ENCODE measurements at regions not wholly inside any gene's neighbourhood (a gene's known extent, or its start where the extent isn't known, plus 50 kb on each side); places are given as distances from the start of the nearest gene placed in this dataset.
"Not testable (repeated sequence)": the region's sequence is repeated elsewhere in the genome, so short reads cannot be mapped to it uniquely, and the experiment has no call there.

GRCh38 chr11:49499117-49499516 is 290.7 kb upstream of the FOLH1 start:
- ATAC-seq (no peak), DNase-seq (no peak)
- intact Hi-C loops (cut with micrococcal nuclease) = no loop called here

- ATAC-seq = no peak
- no peak for DNase-seq
- intact Hi-C loops (cut with micrococcal nuclease) = no loop called here
These were observed 296.8 kb upstream of the FOLH1 start for GRCh38 chr11:49505231-49505630.

- DNase-seq (peak; percentile 3), ATAC-seq (peak; percentile 73)
- intact Hi-C loops (cut with micrococcal nuclease) = loop anchor here (10.0 kb wide), 1 partner anchor 302 kb away; no protein-coding TSS in a partner anchor
These were observed 317.9 kb upstream of the FOLH1 start for GRCh38 chr11:49526240-49526829.

GRCh38 chr11:49533204-49533603 is 324.8 kb upstream of the FOLH1 start:
- intact Hi-C loops (cut with micrococcal nuclease) = no loop called here
- no peak for DNase-seq
- ATAC-seq = no peak

GRCh38 chr11:49538927-49539326 is 330.5 kb upstream of the FOLH1 start:
- intact Hi-C loops (cut with micrococcal nuclease); DNase-seq; ATAC-seq: not testable (repeated sequence)

GRCh38 chr11:49558261-49558847 is 350.0 kb upstream of the FOLH1 start:
- ATAC-seq; intact Hi-C loops (cut with micrococcal nuclease); DNase-seq: not testable (repeated sequence)

GRCh38 chr11:49560593-49560992 is 352.2 kb upstream of the FOLH1 start:
- DNase-seq, ATAC-seq: not testable (repeated sequence)

GRCh38 chr11:49561240-49561880 is 353.0 kb upstream of the FOLH1 start:
- ATAC-seq; DNase-seq; intact Hi-C loops (cut with micrococcal nuclease): not testable (repeated sequence)

More at GRCh38 chr11:49560593-49560992, 352.2 kb upstream of the FOLH1 start:
- intact Hi-C loops (cut with micrococcal nuclease) = not testable (repeated sequence)

- intact Hi-C loops (cut with micrococcal nuclease); ATAC-seq; DNase-seq: not testable (repeated sequence)
These were observed 353.9 kb upstream of the FOLH1 start for GRCh38 chr11:49562262-49562661.

GRCh38 chr11:49579492-49579891 is 371.1 kb upstream of the FOLH1 start:
- ATAC-seq; DNase-seq; intact Hi-C loops (cut with micrococcal nuclease): not testable (repeated sequence)

GRCh38 chr11:49585495-49585894 is 366.7 kb upstream of the OR4C13 start:
- intact Hi-C loops (cut with micrococcal nuclease); DNase-seq: not testable (repeated sequence)
- ATAC-seq = peak; percentile 51

- ATAC-seq; DNase-seq; intact Hi-C loops (cut with micrococcal nuclease): not testable (repeated sequence)
These were observed 343.3 kb upstream of the OR4C13 start for GRCh38 chr11:49608892-49609291.

GRCh38 chr11:49623872-49624271 is 328.3 kb upstream of the OR4C13 start:
- DNase-seq; ATAC-seq; intact Hi-C loops (cut with micrococcal nuclease): not testable (repeated sequence)

- DNase-seq; ATAC-seq; intact Hi-C loops (cut with micrococcal nuclease): not testable (repeated sequence)
These were observed 281.5 kb upstream of the OR4C13 start for GRCh38 chr11:49670705-49671104.

GRCh38 chr11:49702121-49702520 is 250.1 kb upstream of the OR4C13 start:
- DNase-seq; intact Hi-C loops (cut with micrococcal nuclease); ATAC-seq: not testable (repeated sequence)

- intact Hi-C loops (cut with micrococcal nuclease); ATAC-seq; DNase-seq: not testable (repeated sequence)
These were observed 201.7 kb upstream of the OR4C13 start for GRCh38 chr11:49750447-49750846.

- intact Hi-C loops (cut with micrococcal nuclease); ATAC-seq; DNase-seq: not testable (repeated sequence)
These were observed 201.2 kb upstream of the OR4C13 start for GRCh38 chr11:49750960-49751359.

GRCh38 chr11:49780791-49781190 is 171.4 kb upstream of the OR4C13 start:
- ATAC-seq; DNase-seq; intact Hi-C loops (cut with micrococcal nuclease): not testable (repeated sequence)

GRCh38 chr11:49782000-49782399 is 170.2 kb upstream of the OR4C13 start:
- ATAC-seq; DNase-seq; intact Hi-C loops (cut with micrococcal nuclease): not testable (repeated sequence)

GRCh38 chr11:49783841-49784240 is 168.3 kb upstream of the OR4C13 start:
- intact Hi-C loops (cut with micrococcal nuclease); ATAC-seq; DNase-seq: not testable (repeated sequence)

Data from left ventricle myocardium superior (tissue), 1 donor.